ENCODE measurements at regions not wholly inside any gene's neighbourhood (a gene's known extent, or its start where the extent isn't known, plus 50 kb on each side); places are given as distances from the start of the nearest gene placed in this dataset.
A peak's percentile ranks its signal among the peaks of the same experiment; 100 is the strongest.
"Not testable (repeated sequence)": the region's sequence is repeated elsewhere in the genome, so short reads cannot be mapped to it uniquely, and the experiment has no call there.

DNA sequence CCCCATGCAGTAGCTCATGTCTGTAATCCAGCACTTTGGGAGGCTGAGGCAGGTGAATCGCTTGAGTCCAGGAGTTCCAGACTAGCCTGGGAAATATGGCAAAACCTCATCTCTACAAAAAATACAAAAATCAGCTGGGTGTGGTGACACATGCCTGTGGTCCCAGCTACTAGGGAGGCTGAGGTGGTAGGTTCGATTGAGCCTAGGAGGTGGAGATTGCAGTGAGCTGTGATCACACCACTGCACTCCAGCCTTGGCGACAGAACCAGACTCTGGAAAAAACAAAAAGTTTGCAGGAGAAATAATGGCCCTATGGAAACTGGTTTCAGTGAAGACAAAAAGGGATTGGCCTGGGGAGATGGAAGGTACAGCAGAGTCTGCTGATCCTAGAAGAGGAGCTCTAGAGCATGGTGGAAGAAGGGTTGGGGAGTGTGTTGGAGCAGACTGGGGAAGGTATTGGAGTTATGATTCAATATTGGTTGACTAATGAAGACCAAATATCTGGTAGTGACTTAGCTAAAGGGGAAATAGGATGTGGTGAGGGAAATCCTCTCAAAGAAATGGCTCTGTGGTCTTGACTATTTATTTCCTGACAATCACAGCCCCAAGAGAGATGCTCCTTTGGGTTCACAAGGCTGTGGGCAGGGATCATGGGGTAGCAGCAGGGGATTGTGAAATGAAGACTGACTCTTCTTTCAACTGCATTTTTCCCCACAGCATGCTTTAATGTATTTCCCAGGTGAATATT lies 281.9 kb downstream of the UTRN start:
- H3K4me3 ChIP-seq (ENCODE audit: low read length), result no peak overlapping the region
- TF ChIP-seq, protein P1, sequence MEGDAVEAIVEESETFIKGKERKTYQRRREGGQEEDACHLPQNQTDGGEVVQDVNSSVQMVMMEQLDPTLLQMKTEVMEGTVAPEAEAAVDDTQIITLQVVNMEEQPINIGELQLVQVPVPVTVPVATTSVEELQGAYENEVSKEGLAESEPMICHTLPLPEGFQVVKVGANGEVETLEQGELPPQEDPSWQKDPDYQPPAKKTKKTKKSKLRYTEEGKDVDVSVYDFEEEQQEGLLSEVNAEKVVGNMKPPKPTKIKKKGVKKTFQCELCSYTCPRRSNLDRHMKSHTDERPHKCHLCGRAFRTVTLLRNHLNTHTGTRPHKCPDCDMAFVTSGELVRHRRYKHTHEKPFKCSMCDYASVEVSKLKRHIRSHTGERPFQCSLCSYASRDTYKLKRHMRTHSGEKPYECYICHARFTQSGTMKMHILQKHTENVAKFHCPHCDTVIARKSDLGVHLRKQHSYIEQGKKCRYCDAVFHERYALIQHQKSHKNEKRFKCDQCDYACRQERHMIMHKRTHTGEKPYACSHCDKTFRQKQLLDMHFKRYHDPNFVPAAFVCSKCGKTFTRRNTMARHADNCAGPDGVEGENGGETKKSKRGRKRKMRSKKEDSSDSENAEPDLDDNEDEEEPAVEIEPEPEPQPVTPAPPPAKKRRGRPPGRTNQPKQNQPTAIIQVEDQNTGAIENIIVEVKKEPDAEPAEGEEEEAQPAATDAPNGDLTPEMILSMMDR (conservative IDR thresholded peaks at IDR 0.05; ENCODE audit: low read length), result no peak
- DNase-seq (ENCODE audit: low read depth), result peak; percentile 30

- no peak for DNase-seq (ENCODE audit: low read depth)
- H3K4me3 ChIP-seq (ENCODE audit: low read length), result no peak overlapping the region
- TF ChIP-seq, protein P1 (conservative IDR thresholded peaks at IDR 0.05; ENCODE audit: low read length), result no peak
These were observed 283.1 kb downstream of the UTRN start for GRCh38 chr6:144568241-144568640.

GRCh38 chr6:144572541-144572940 lies 287.4 kb downstream of the UTRN start:
- not testable (repeated sequence) for H3K4me3 ChIP-seq (ENCODE audit: low read length); DNase-seq (ENCODE audit: low read depth)

- DNase-seq (ENCODE audit: low read depth), result no peak
- H3K4me3 ChIP-seq (ENCODE audit: low read length), result no peak overlapping the region
- TF ChIP-seq, protein P1 (conservative IDR thresholded peaks at IDR 0.05; ENCODE audit: low read length), result no peak
These were observed 289.7 kb downstream of the UTRN start for GRCh38 chr6:144574796-144575195.

DNA sequence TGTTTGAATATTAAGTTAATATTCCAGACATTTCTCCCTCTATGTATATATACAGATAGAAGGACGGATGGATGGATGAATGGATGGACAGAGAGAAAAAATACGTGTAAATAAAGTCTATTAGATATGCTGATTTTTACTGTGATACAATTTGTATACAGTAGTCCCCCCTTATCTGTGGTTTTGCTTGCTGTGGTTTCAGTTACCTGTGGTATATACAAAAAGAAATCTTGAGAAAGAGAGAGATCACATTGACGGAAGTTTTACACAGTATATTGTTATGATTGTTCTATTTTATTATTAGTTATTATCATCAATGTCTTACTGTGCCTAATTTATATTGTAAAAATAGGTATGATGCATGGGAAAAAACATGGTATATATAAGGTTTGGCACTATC lies 290.2 kb downstream of the UTRN start:
- TF ChIP-seq, protein P1 (conservative IDR thresholded peaks at IDR 0.05; ENCODE audit: low read length), result no peak
- DNase-seq (ENCODE audit: low read depth), result no peak
- no peak overlapping the region for H3K4me3 ChIP-seq (ENCODE audit: low read length)

GRCh38 chr6:144576871-144577270 lies 291.7 kb downstream of the UTRN start:
- no peak for DNase-seq (ENCODE audit: low read depth)
- no peak overlapping the region for H3K4me3 ChIP-seq (ENCODE audit: low read length)
- TF ChIP-seq, protein P1 (conservative IDR thresholded peaks at IDR 0.05; ENCODE audit: low read length), result no peak

DNA sequence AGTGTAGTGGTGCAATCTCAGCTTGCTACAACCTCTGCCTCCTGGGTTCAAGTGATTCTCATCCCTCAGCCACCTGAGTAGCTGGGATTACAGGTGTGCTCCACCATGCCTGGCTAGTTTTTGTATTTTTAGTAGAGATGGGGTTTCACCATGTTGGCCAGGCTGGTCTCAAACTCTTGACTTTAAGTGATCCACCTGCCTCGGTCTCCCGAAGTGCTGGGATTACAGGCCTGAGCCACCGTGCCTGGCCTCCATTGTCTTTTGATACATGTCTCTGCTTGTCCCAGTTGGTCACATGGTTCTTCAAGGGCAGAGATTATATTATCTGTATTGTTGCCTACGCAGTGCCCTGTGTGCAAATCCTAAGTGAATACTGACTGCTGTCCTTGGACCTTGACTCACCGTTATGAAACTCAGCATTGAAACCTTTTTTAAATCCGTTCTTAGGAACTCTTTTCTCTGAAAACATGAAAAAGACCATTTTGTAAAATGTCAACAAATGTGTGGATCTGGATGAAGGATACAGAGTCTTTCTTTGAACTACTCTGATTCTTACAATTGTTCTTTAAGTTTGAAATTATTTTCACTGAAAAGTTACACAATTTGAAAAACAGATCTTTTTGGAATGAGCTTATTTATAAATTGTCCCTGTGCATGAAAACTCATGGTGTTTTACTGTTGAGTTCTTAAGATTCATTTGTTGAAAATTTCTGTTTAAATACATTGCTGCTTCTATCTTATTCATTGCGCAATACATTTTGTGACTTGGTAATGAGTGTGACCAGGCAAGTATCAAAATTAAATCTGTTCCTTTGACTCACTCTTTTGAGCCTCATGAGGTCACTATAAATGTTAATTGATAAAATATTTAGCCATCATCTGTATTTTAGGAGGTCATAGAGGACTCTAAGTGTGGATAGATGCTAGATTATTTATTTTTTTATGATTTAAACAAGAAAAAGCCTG lies 293.5 kb downstream of the UTRN start:
- no peak overlapping the region for H3K4me3 ChIP-seq (ENCODE audit: low read length)
- peak; percentile 64 for DNase-seq (ENCODE audit: low read depth)
- TF ChIP-seq, protein P1 (conservative IDR thresholded peaks at IDR 0.05; ENCODE audit: low read length), result no peak

Measured in AG10803 (cell line).